IPS DF 19.7 (cell line): ENCODE measurements at regions not wholly inside any gene's neighbourhood (a gene's known extent, or its start where the extent isn't known, plus 50 kb on each side); places are given as distances from the start of the nearest gene placed in this dataset.
A peak's percentile ranks its signal among the peaks of the same experiment; 100 is the strongest.

Experiments used
- DNase-seq: peaks from one replicate; pipeline ENCODE4 v3.0.0-alpha.2; 2013; ENCODE audit warnings: low read depth, low spot score

- no peak for DNase-seq
Measured at GRCh38 chr2:64829525-64829924, 159.7 kb upstream of the SLC1A4 start.

GRCh38 chr2:64831134-64831976, 157.8 kb upstream of the SLC1A4 start:
- DNase-seq = peak; percentile 28

GRCh38 chr2:64831977-64832328, 157.2 kb upstream of the SLC1A4 start:
- no peak for DNase-seq

- DNase-seq = no peak
Measured at GRCh38 chr2:64832936-64833335, 156.3 kb upstream of the SLC1A4 start.

GRCh38 chr2:64836566-64836965, 152.6 kb upstream of the SLC1A4 start:
- DNase-seq = no peak

- DNase-seq = no peak
Measured at GRCh38 chr2:64837116-64837731, 152.0 kb upstream of the SLC1A4 start.

- DNase-seq = no peak
Measured at GRCh38 chr2:64837925-64838641, 151.1 kb upstream of the SLC1A4 start.

GRCh38 chr2:64838817-64839216, 150.4 kb upstream of the SLC1A4 start:
- DNase-seq = no peak

- no peak for DNase-seq
Measured at GRCh38 chr2:64839844-64840243, 149.4 kb upstream of the SLC1A4 start.

- DNase-seq = no peak
Measured at GRCh38 chr2:64840426-64840881, 148.7 kb upstream of the SLC1A4 start.

- DNase-seq = no peak
Measured at GRCh38 chr2:64841461-64841860, 147.7 kb upstream of the SLC1A4 start.

- DNase-seq = no peak
Measured at GRCh38 chr2:64842030-64842429, 147.2 kb upstream of the SLC1A4 start.

- no peak for DNase-seq
Measured at GRCh38 chr2:64844087-64844486, 145.1 kb upstream of the SLC1A4 start.

GRCh38 chr2:64845273-64845905, 143.8 kb upstream of the SLC1A4 start:
- DNase-seq = no peak

GRCh38 chr2:64846177-64846576, 143.0 kb upstream of the SLC1A4 start:
- no peak for DNase-seq

GRCh38 chr2:64847930-64848329, 141.3 kb upstream of the SLC1A4 start:
- DNase-seq = no peak

- no peak for DNase-seq
Measured at GRCh38 chr2:64848363-64848762, 140.8 kb upstream of the SLC1A4 start.

GRCh38 chr2:64848945-64849344, 140.3 kb upstream of the SLC1A4 start:
- no peak for DNase-seq

- no peak for DNase-seq
Measured at GRCh38 chr2:64850642-64851041, 138.6 kb upstream of the SLC1A4 start.

GRCh38 chr2:64852771-64853241, 136.4 kb upstream of the SLC1A4 start:
- no peak for DNase-seq

- no peak for DNase-seq
Measured at GRCh38 chr2:64853306-64853705, 135.9 kb upstream of the SLC1A4 start.

- DNase-seq = no peak
Measured at GRCh38 chr2:64853894-64854293, 135.3 kb upstream of the SLC1A4 start.
